IMR-90 (cell line): ENCODE measurements at regions not wholly inside any gene's neighbourhood (a gene's known extent, or its start where the extent isn't known, plus 50 kb on each side); places are given as distances from the start of the nearest gene placed in this dataset.

ENCODE experiments used
- ATAC-seq: fragments of 200-7000 bp; cut with Tn5 transposase; 2 replicates; pipeline ENCODE4 v1.9.1; 2020; ENCODE audit warnings: low read depth, mild to moderate bottlenecking, moderate library complexity
- BruUV-seq: library from RNA; stranded (reverse); fragments of 400-500 nt; replicated peaks from 2 replicates; lab custom pipeline; 2021; lab: Mats Ljungman, UMichigan
- CTCF ChIA-PET: fragments of 300-600 bp; formaldehyde crosslinking; extraction: SDS; loops from one replicate; lab custom pipeline; 2021; ENCODE audit warnings: antibody characterized with exemption; lab: Yijun Ruan, JAX
- POLR2A ChIA-PET: fragments of 300-600 bp; sonication (Branson Sonifier 250); formaldehyde crosslinking; loops from one replicate; lab custom pipeline; 2022; ENCODE audit warnings: antibody characterized with exemption; ENCODE audit not compliant: unreplicated experiment; lab: Charles Lee
- DNase-seq: peaks from one replicate; pipeline ENCODE4 v3.0.0; 2013
- H2AFZ ChIP-seq: replicated peaks from 2 replicates; pipeline ENCODE3; 2013; ENCODE audit warnings: low read length, mild to moderate bottlenecking; ENCODE audit not compliant: poor library complexity
- H2AK5ac ChIP-seq: 2 replicates; pipeline ENCODE4 v1.6.1; 2013; ENCODE audit warnings: low read depth, low read length, inconsistent platforms
- H2AK9ac ChIP-seq: replicated peaks from 2 replicates; pipeline ENCODE3; 2013; ENCODE audit warnings: mild to moderate bottlenecking, low read depth, low read length, moderate library complexity; ENCODE audit not compliant: poor library complexity
- H2BK120ac ChIP-seq: 2 replicates; pipeline ENCODE4 v1.6.1; 2013; ENCODE audit warnings: low read depth, low read length, inconsistent platforms
- H2BK15ac ChIP-seq: 3 replicates; pipeline ENCODE4 v1.6.1; 2013; ENCODE audit warnings: low read depth, low read length, inconsistent platforms
- H2BK20ac ChIP-seq: 2 replicates; pipeline ENCODE4 v1.6.1; 2013; ENCODE audit warnings: low read depth, mild to moderate bottlenecking, inconsistent platforms, low read length, moderate library complexity
- H2BK5ac ChIP-seq: 2 replicates; pipeline ENCODE4 v1.6.1; 2013; ENCODE audit warnings: mild to moderate bottlenecking, low read depth, low read length, inconsistent platforms; ENCODE audit not compliant: poor library complexity, severe bottlenecking
- H3K14ac ChIP-seq: replicated peaks from 2 replicates; pipeline ENCODE4 v1.6.1; 2013; ENCODE audit warnings: low read depth, low read length, inconsistent platforms
- H3K18ac ChIP-seq: 2 replicates; pipeline ENCODE4 v1.6.1; 2013; ENCODE audit warnings: low read depth, low read length, control low read depth
- H3K23ac ChIP-seq: 2 replicates; pipeline ENCODE4 v1.6.1; 2013; ENCODE audit warnings: low read depth, low read length, inconsistent platforms
- H3K27ac ChIP-seq: 2 replicates; pipeline ENCODE4 v1.5.1; 2013; ENCODE audit warnings: mild to moderate bottlenecking, control low read depth, low read length; ENCODE audit not compliant: insufficient read depth
- H3K27me3 ChIP-seq: 2 replicates; pipeline ENCODE4 v1.6.1; 2013; ENCODE audit warnings: low read length; ENCODE audit not compliant: control insufficient read depth, insufficient read depth
- H3K36me3 ChIP-seq: 2 replicates; pipeline ENCODE4 v1.6.1; 2013; ENCODE audit warnings: low read length, mixed read lengths; ENCODE audit not compliant: control insufficient read depth, insufficient read depth
- H3K4ac ChIP-seq: 2 replicates; pipeline ENCODE4 v1.6.1; 2013; ENCODE audit warnings: low read depth, low read length, inconsistent platforms
- H3K4me1 ChIP-seq: 2 replicates; pipeline ENCODE4 v1.6.1; 2013; ENCODE audit warnings: low read length, mixed read lengths; ENCODE audit not compliant: control insufficient read depth, insufficient read depth
- H3K4me2 ChIP-seq: 2 replicates; pipeline ENCODE4 v1.6.1; 2013; ENCODE audit warnings: low read depth, mild to moderate bottlenecking, control low read depth, low read length, moderate library complexity
- H3K4me3 ChIP-seq: 2 replicates; pipeline ENCODE4 v1.5.1; 2013; ENCODE audit warnings: low read depth, mild to moderate bottlenecking, control low read depth, low read length, moderate library complexity; ENCODE audit not compliant: insufficient read depth
- H3K56ac ChIP-seq: 2 replicates; pipeline ENCODE4 v1.6.1; 2013; ENCODE audit warnings: low read length, inconsistent platforms; ENCODE audit not compliant: insufficient read depth; ENCODE audit errors: extremely low read depth
- H3K79me1 ChIP-seq, 2 experiments: 2 replicates each; pipeline ENCODE4 v1.6.1; 2013; ENCODE audit warnings: low read length in 2 of 2, inconsistent platforms in 1 of 2, low read depth in 1 of 2
- H3K9ac ChIP-seq: 2 replicates; pipeline ENCODE4 v1.6.1; 2013; ENCODE audit warnings: low read depth, low read length, control low read depth
- H3K9me1 ChIP-seq: 2 replicates; pipeline ENCODE4 v1.6.1; 2013; ENCODE audit warnings: low read length, inconsistent platforms; ENCODE audit not compliant: insufficient read depth
- H3K9me3 ChIP-seq: 2 replicates; pipeline ENCODE4 v1.6.1; 2013; ENCODE audit warnings: low read length; ENCODE audit not compliant: control insufficient read depth, insufficient read depth
- H4K20me1 ChIP-seq: 2 replicates; pipeline ENCODE4 v1.6.1; 2013; ENCODE audit warnings: low read length, inconsistent platforms; ENCODE audit not compliant: insufficient read depth
- H4K5ac ChIP-seq: 2 replicates; pipeline ENCODE4 v1.6.1; 2013; ENCODE audit warnings: mild to moderate bottlenecking, low read depth, low read length, control low read depth
- H4K8ac ChIP-seq, 2 experiments: 2 replicates each; pipeline ENCODE4 v1.6.1; 2013; ENCODE audit warnings: low read depth in 2 of 2, low read length in 2 of 2, control low read depth in 1 of 2, inconsistent platforms in 1 of 2
- H4K91ac ChIP-seq: 2 replicates; pipeline ENCODE4 v1.6.1; 2013; ENCODE audit warnings: low read depth, low read length, inconsistent platforms; ENCODE audit not compliant: insufficient read depth
- BHLHE40 ChIP-seq: fragments of 150-350 bp; IDR thresholded peaks from 2 replicates; pipeline ENCODE4 v1.6.1; 2016; ENCODE audit warnings: mild to moderate bottlenecking, low read depth, low read length
- CEBPB ChIP-seq: IDR thresholded peaks from 2 replicates; pipeline ENCODE4 v1.6.1; 2012; ENCODE audit warnings: low read depth, low read length, improper control_type of control experiment
- CHD1 ChIP-seq: IDR thresholded peaks from 2 replicates; pipeline ENCODE4 v1.6.1; 2012; ENCODE audit warnings: low read depth, low read length, improper control_type of control experiment
- CTCF ChIP-seq: conservative IDR thresholded peaks from 2 replicates; pipeline ENCODE4 v1.5.1; 2012; ENCODE audit warnings: mild to moderate bottlenecking, low read depth, low read length, improper control_type of control experiment
- ELK1 ChIP-seq: fragments of 150-350 bp; IDR thresholded peaks from 2 replicates; pipeline ENCODE4 v1.6.1; 2016; ENCODE audit warnings: low read depth, mild to moderate bottlenecking, low read length, moderate library complexity, borderline replicate concordance
- FOS ChIP-seq: fragments of 150-350 bp; IDR thresholded peaks from 2 replicates; pipeline ENCODE4 v1.6.1; 2016; ENCODE audit warnings: low read depth, low read length
- MAFK ChIP-seq: IDR thresholded peaks from 2 replicates; pipeline ENCODE4 v1.6.1; 2012; ENCODE audit warnings: low read depth, low read length, improper control_type of control experiment
- MAZ ChIP-seq: IDR thresholded peaks from 2 replicates; pipeline ENCODE4 v1.6.1; 2012; ENCODE audit warnings: low read depth, mild to moderate bottlenecking, low read length, improper control_type of control experiment, moderate library complexity, borderline replicate concordance
- MXI1 ChIP-seq: IDR thresholded peaks from 2 replicates; pipeline ENCODE4 v1.6.1; 2012; ENCODE audit warnings: low read depth, mild to moderate bottlenecking, low read length, moderate library complexity, borderline replicate concordance
- NFE2L2 ChIP-seq: fragments of 150-350 bp; IDR thresholded peaks from 2 replicates; pipeline ENCODE4 v1.6.1; 2016; ENCODE audit warnings: low read depth, mild to moderate bottlenecking, low read length
- POLR2A ChIP-seq: IDR thresholded peaks from 2 replicates; pipeline ENCODE4 v1.6.1; 2012; ENCODE audit warnings: mild to moderate bottlenecking, low read depth, low read length
- RAD21 ChIP-seq: IDR thresholded peaks from 2 replicates; pipeline ENCODE4 v1.6.1; 2012; ENCODE audit warnings: low read length, improper control_type of control experiment
- RCOR1 ChIP-seq: IDR thresholded peaks from 2 replicates; pipeline ENCODE4 v1.6.1; 2012; ENCODE audit warnings: mild to moderate bottlenecking, low read length, improper control_type of control experiment; ENCODE audit not compliant: insufficient replicate concordance
- RFX5 ChIP-seq: IDR thresholded peaks from 2 replicates; pipeline ENCODE4 v1.8.0; 2012; ENCODE audit warnings: low read depth, mild to moderate bottlenecking, low read length, moderate library complexity
- SMC3 ChIP-seq: fragments of 150-350 bp; IDR thresholded peaks from 2 replicates; pipeline ENCODE4 v1.6.1; 2016; ENCODE audit warnings: low read depth, mild to moderate bottlenecking, antibody characterized with exemption, low read length, moderate library complexity
- WGBS, 2 experiments: methylation state at CpG; one replicate each; pipeline versions ENCODE4 v1.1.5 to v1.1.7; 2013; ENCODE audit warnings: missing lambda C conversion rate in 2 of 2; ENCODE audit not compliant: insufficient read length in 1 of 2; ENCODE audit errors: extremely low coverage in 2 of 2; 5-methylcytosine and 5-hydroxymethylcytosine counted together
- dilution Hi-C: fragments of 300-500 bp; cut with HindIII; formaldehyde crosslinking; loops from one replicate; pipeline ENCODE4 v1.14.3; 2018; ENCODE audit warnings: low sequenced_read_pairs; ENCODE audit not compliant: unreplicated experiment
- in situ Hi-C: fragments of 300-500 bp; cut with MboI; formaldehyde crosslinking; loops from 3 replicates; pipeline ENCODE4 v1.14.3; 2019; ENCODE audit warnings: low sequenced_read_pairs, inconsistent platforms, mixed read lengths
- intact Hi-C: fragments of 100-400 bp; cut with micrococcal nuclease; formaldehyde crosslinking; loops from 2 replicates; pipeline ENCODE4 v1.10.0; 2022
- TF ChIP-seq, protein P1 (sequence below): fragments of 150-350 bp; IDR thresholded peaks from 2 replicates; pipeline ENCODE4 v1.6.1; 2017; ENCODE audit warnings: mild to moderate bottlenecking, antibody characterized with exemption, low read length, low read depth

- no peak overlapping the region for H3K18ac ChIP-seq
- no peak overlapping the region for H2AK9ac ChIP-seq
- no peaks in the 10 kb centered on the region for H3K27me3 ChIP-seq
- H4K91ac ChIP-seq: no peak overlapping the region
- no peak for ATAC-seq
- H2BK120ac ChIP-seq: no peak overlapping the region
- H2BK15ac ChIP-seq: no peak overlapping the region
- dilution Hi-C loops (no loop called here), in situ Hi-C loops (no loop called here), intact Hi-C loops (no loop called here)
- H3K4me3 ChIP-seq: no peak overlapping the region
- H3K56ac ChIP-seq: no peak overlapping the region
- no peak overlapping the region for H3K23ac ChIP-seq
- H3K9ac ChIP-seq: no peak overlapping the region
- CTCF ChIA-PET: no interaction called here
- no peak overlapping the region for H2AFZ ChIP-seq
- POLR2A ChIA-PET: no interaction called here
- no CpG with 5 or more reads among the region's 3 CpGs for WGBS, 2 experiments
- no peak overlapping the region for H2BK20ac ChIP-seq
- H4K20me1 ChIP-seq: no peaks in the 10 kb centered on the region
- H4K5ac ChIP-seq: no peak overlapping the region
- no peaks in the 10 kb centered on the region for H3K4me1 ChIP-seq
- H3K79me1 ChIP-seq: no peaks in the 10 kb centered on the region
- H3K9me1 ChIP-seq: no peaks in the 10 kb centered on the region
- no peak for DNase-seq
- no peak overlapping the region for H2BK5ac ChIP-seq
- H4K8ac ChIP-seq: no peak overlapping the region
- H3K36me3 ChIP-seq: no peaks in the 10 kb centered on the region
- TF ChIP-seq ELK1 (no peak), CHD1 (no peak), MAZ (no peak), MAFK (no peak), FOS (no peak), MXI1 (no peak), NFE2L2 (no peak), CEBPB (no peak), RAD21 (no peak), RFX5 (no peak), POLR2A (no peak), CTCF (no peak), BHLHE40 (no peak), RCOR1 (no peak), SMC3 (no peak)
- TF ChIP-seq, protein P1, sequence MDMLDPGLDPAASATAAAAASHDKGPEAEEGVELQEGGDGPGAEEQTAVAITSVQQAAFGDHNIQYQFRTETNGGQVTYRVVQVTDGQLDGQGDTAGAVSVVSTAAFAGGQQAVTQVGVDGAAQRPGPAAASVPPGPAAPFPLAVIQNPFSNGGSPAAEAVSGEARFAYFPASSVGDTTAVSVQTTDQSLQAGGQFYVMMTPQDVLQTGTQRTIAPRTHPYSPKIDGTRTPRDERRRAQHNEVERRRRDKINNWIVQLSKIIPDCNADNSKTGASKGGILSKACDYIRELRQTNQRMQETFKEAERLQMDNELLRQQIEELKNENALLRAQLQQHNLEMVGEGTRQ: no peak
- H3K9me3 ChIP-seq: peaks cover 4% of the 10 kb centered on the region; the same call in 1 of the 2 replicates
- H3K4ac ChIP-seq: no peak overlapping the region
- no peak overlapping the region for H3K27ac ChIP-seq
- H3K14ac ChIP-seq: no peak overlapping the region
- no peak overlapping the region for H3K4me2 ChIP-seq
- no TSS peak for BruUV-seq
- H2AK5ac ChIP-seq: no peak overlapping the region
Measured at GRCh38 chr2:116153729-116154128, 1660.8 kb upstream of the DDX18 start.
